K562 (cell line): ENCODE measurements at regions not wholly inside any gene's neighbourhood (a gene's known extent, or its start where the extent isn't known, plus 50 kb on each side); places are given as distances from the start of the nearest gene placed in this dataset.

ENCODE experiments used
- ARID2 ChIP-seq: fragments of 450-650 bp; IDR thresholded peaks from 2 replicates; pipeline ENCODE4 v1.6.1; 2017; ENCODE audit warnings: antibody characterized with exemption, mild to moderate bottlenecking
- DMBX1 ChIP-seq: fragments of 250-450 bp; sonication (Bioruptor Pico); IDR thresholded peaks from 2 replicates; pipeline ENCODE4 v1.8.0; 2022; ENCODE audit warnings: inconsistent platforms, mild to moderate bottlenecking, moderate library complexity, borderline replicate concordance
- ETV1 ChIP-seq: fragments of 450-650 bp; conservative IDR thresholded peaks from 2 replicates; pipeline ENCODE4 v1.6.1; 2016; ENCODE audit warnings: missing genetic modification characterization, control low read depth, low read depth, missing compliant biosample characterization
- ETV6 ChIP-seq, 3 experiments: fragments of 150-350 bp in 1 of 3; sonication (generic) in 1 of 3; formaldehyde crosslinking in 1 of 3; IDR thresholded peaks; 2 replicates each; pipeline versions ENCODE4 v1.6.1 to v1.8.0; 2014 to 2022; ENCODE audit warnings: borderline replicate concordance in 2 of 3, low read depth in 2 of 3, antibody characterized with exemption in 1 of 3, low read length in 1 of 3, mild to moderate bottlenecking in 1 of 3, missing genetic modification reagents in 1 of 3
- FOXA3 ChIP-seq, 2 experiments: fragments of 450-650 bp in 1 of 2; sonication (generic) in 1 of 2; formaldehyde crosslinking; IDR thresholded peaks in 1 of 2; conservative IDR thresholded peaks in 1 of 2; 2 replicates each; pipeline versions ENCODE4 v1.4.0 to v1.8.0; 2020 to 2022; ENCODE audit warnings: mild to moderate bottlenecking in 2 of 2, missing genetic modification reagents in 1 of 2
- FUS ChIP-seq: fragments of 200-400 bp; formaldehyde crosslinking; optimal IDR thresholded peaks from 2 replicates; pipeline ENCODE3; 2017; ENCODE audit warnings: low read depth, low read length
- GTF2F1 ChIP-seq: IDR thresholded peaks from 2 replicates; pipeline ENCODE4 v1.6.1; 2011; ENCODE audit warnings: low read depth, low read length, improper control_type of control experiment
- MECOM ChIP-seq: fragments of 250-450 bp; sonication (Bioruptor Pico); IDR thresholded peaks from 2 replicates; pipeline ENCODE4 v1.8.0; 2022; ENCODE audit warnings: inconsistent platforms
- MXI1 ChIP-seq: IDR thresholded peaks from 2 replicates; pipeline ENCODE4 v1.6.1; 2011; ENCODE audit warnings: low read depth, mild to moderate bottlenecking, improper control_type of control experiment, low read length
- NONO ChIP-seq, 2 experiments: fragments of 200-400 bp in 1 of 2; fragments of 450-650 bp in 1 of 2; formaldehyde crosslinking in 1 of 2; IDR thresholded peaks; 2 replicates each; pipeline ENCODE4 v1.6.1; 2017; ENCODE audit warnings: low read depth in 2 of 2, mild to moderate bottlenecking in 2 of 2, moderate library complexity in 2 of 2, low read length in 1 of 2
- RFX5 ChIP-seq: IDR thresholded peaks from 2 replicates; pipeline ENCODE4 v1.6.1; 2011; ENCODE audit warnings: low read depth, mild to moderate bottlenecking, improper control_type of control experiment, low read length
- SMC3 ChIP-seq: conservative IDR thresholded peaks from 2 replicates; pipeline ENCODE4 v1.6.1; 2011; ENCODE audit warnings: low read depth, low read length, improper control_type of control experiment; ENCODE audit not compliant: insufficient read depth
- ZNF253 ChIP-seq: fragments of 250-450 bp; sonication (Bioruptor Pico); conservative IDR thresholded peaks from 2 replicates; pipeline ENCODE4 v1.6.1; 2021; ENCODE audit warnings: mild to moderate bottlenecking
- ZNF668 ChIP-seq: fragments of 250-450 bp; sonication (Bioruptor Pico); IDR thresholded peaks from 2 replicates; pipeline ENCODE4 v1.8.0; 2022; ENCODE audit warnings: mild to moderate bottlenecking, inconsistent platforms
- TF ChIP-seq, protein P1 (sequence below), 2 experiments: fragments of 450-650 bp; IDR thresholded peaks; 2 replicates each; pipeline ENCODE4 v1.6.1; 2016; ENCODE audit warnings: mild to moderate bottlenecking in 2 of 2, borderline replicate concordance in 1 of 2, low read depth in 1 of 2, moderate library complexity in 1 of 2
- TF ChIP-seq, protein P2 (sequence below): fragments of 450-650 bp; IDR thresholded peaks from 2 replicates; pipeline ENCODE4 v1.7.1; 2018; ENCODE audit warnings: mild to moderate bottlenecking, low read depth; ENCODE audit not compliant: partially characterized antibody

DNA sequence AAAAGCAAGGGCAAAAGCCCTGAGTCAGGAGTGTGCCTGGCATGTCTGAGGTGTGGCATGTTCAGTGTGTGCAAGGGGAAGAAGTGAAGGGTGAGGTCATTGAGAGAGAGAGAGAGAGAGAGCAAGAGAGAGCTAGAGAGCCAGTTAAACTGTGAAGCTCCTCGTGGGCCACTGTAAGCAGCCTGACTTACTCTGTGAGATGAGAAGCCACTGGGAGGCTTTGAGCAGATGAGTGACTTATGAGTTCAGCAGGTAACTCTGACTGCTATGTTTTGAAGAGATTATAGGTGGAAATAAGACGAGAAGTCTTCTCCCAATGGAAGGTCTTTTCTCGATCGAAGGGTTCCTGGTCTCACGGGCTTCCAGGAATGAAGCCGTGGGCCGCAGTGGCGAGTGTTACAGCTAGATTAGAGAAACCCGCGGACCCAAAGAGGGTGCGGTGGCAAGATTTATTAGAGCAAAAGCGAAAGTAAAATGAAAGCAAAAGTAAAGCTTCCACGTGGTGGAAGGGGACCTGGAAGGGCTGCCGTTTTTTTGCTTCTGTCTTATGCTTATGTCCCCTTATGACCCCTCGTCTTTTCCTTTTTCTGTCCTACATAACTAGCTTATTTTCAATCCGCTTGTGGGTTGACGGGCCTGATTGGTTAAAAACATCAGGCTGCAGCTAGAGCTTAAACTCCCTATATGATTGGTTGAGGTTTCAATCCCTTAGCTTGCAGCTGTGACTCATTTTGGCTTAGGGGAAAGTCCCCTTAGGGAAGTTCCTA, 323.1 kb upstream of the FAM78B start (continued):
- no peak; the same call in 1 of the 2 replicates for TF ChIP-seq DMBX1 (CRISPR knock-in tag)
- TF ChIP-seq, protein P1, sequence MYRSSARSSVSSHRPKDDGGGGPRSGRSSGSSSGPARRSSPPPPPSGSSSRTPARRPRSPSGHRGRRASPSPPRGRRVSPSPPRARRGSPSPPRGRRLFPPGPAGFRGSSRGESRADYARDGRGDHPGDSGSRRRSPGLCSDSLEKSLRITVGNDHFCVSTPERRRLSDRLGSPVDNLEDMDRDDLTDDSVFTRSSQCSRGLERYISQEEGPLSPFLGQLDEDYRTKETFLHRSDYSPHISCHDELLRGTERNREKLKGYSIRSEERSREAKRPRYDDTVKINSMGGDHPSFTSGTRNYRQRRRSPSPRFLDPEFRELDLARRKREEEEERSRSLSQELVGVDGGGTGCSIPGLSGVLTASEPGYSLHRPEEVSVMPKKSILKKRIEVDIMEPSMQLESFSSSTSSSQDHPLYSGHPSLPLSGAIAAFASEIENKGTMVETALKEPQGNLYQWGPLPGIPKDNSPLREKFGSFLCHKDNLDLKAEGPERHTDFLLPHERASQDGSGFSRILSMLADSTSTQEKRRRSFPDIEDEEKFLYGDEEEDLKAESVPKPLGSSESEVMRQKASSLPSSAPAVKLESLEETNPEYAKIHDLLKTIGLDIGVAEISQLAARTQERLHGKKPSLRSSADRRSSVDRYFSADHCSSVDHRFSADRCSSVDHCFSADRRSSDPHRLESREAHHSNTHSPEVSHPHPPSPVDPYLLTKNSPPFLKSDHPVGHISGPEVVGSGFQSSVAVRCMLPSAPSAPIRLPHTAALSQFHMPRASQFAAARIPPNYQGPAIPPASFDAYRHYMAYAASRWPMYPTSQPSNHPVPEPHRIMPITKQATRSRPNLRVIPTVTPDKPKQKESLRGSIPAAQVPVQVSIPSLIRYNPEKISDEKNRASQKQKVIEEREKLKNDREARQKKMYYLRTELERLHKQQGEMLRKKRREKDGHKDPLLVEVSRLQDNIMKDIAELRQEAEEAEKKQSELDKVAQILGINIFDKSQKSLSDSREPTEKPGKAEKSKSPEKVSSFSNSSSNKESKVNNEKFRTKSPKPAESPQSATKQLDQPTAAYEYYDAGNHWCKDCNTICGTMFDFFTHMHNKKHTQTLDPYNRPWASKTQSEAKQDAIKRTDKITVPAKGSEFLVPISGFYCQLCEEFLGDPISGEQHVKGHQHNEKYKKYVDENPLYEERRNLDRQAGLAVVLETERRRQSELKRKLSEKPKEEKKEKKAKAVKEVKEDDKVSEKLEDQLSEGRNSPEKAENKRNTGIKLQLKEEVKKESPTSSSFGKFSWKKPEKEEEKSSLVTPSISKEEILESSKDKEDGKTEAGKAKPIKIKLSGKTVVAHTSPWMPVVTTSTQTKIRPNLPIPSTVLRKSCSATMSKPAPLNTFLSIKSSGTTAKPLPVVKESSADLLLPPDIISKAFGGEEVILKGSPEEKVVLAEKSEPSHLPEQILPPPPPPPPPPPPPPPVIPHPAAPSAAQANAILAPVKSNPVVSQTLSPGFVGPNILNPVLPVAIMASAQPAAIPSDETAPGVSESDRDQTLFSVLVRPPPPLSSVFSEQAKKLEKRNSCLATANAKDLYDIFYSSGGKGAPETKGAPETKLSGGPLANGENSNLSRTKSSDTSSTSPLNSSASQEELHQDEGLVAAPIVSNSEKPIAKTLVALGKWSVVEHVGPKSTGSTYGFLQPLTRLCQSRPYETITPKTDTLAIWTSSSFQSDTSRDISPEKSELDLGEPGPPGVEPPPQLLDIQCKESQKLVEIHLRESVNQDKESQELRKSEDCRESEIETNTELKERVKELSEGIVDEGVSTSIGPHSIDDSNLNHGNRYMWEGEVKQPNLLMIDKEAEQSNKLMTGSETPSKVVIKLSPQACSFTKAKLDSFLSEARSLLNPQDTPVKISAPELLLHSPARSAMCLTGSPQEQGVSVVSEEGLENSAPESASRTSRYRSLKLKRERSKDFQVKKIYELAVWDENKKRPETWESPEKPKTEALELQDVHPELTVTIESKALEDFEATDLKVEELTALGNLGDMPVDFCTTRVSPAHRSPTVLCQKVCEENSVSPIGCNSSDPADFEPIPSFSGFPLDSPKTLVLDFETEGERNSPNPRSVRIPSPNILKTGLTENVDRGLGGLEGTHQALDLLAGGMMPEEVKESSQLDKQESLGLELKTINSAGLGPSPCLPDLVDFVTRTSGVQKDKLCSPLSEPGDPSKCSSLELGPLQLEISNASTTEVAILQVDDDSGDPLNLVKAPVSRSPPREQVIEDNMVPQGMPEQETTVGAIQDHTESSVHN (IDR thresholded peaks at IDR 0.05; ENCODE audit: borderline replicate concordance in 1 of 2, low read depth in 1 of 2), result peak in 1 of 2 experiments; percentile 93; a peak in 2 of 4 replicates
- TF ChIP-seq ZNF668 (CRISPR knock-in tag), result no peak
- peak; percentile 96 for TF ChIP-seq MXI1
- no peak for TF ChIP-seq RFX5
- TF ChIP-seq, protein P2, sequence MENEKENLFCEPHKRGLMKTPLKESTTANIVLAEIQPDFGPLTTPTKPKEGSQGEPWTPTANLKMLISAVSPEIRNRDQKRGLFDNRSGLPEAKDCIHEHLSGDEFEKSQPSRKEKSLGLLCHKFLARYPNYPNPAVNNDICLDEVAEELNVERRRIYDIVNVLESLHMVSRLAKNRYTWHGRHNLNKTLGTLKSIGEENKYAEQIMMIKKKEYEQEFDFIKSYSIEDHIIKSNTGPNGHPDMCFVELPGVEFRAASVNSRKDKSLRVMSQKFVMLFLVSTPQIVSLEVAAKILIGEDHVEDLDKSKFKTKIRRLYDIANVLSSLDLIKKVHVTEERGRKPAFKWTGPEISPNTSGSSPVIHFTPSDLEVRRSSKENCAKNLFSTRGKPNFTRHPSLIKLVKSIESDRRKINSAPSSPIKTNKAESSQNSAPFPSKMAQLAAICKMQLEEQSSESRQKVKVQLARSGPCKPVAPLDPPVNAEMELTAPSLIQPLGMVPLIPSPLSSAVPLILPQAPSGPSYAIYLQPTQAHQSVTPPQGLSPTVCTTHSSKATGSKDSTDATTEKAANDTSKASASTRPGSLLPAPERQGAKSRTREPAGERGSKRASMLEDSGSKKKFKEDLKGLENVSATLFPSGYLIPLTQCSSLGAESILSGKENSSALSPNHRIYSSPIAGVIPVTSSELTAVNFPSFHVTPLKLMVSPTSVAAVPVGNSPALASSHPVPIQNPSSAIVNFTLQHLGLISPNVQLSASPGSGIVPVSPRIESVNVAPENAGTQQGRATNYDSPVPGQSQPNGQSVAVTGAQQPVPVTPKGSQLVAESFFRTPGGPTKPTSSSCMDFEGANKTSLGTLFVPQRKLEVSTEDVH, result peak; percentile 56
- no peak for TF ChIP-seq SMC3
- no peak for TF ChIP-seq FUS
- no peak for TF ChIP-seq ETV1
- no peak for TF ChIP-seq ZNF253 (CRISPR knock-in tag)
- TF ChIP-seq ARID2, result peak; percentile 53; the same call in 1 of the 2 replicates
- TF ChIP-seq GTF2F1, result no peak
- no peak for TF ChIP-seq ETV6 (IDR thresholded peaks at IDR 0.05; ENCODE audit: borderline replicate concordance in 1 of 2, low read depth in 2 of 2, low read length in 1 of 2)
- no peak for TF ChIP-seq ETV6 (CRISPR knock-in tag; IDR thresholded peaks at IDR 0.05; ENCODE audit: borderline replicate concordance)
- TF ChIP-seq NONO (IDR thresholded peaks at IDR 0.05; ENCODE audit: low read depth in 2 of 2, low read length in 1 of 2), result no peak
- TF ChIP-seq MECOM (CRISPR knock-in tag), result 0 out of 2 replicates have a peak, but pooled peaks have one; percentile 54
- TF ChIP-seq FOXA3 (CRISPR knock-in tag; conservative IDR thresholded peaks at IDR 0.05 in 1 of 2, IDR thresholded peaks at IDR 0.05 in 1 of 2), result no peak
